IPS-18a (cell line): ENCODE measurements at regions not wholly inside any gene's neighbourhood (a gene's known extent, or its start where the extent isn't known, plus 50 kb on each side); places are given as distances from the start of the nearest gene placed in this dataset.
"Not testable (repeated sequence)": the region's sequence is repeated elsewhere in the genome, so short reads cannot be mapped to it uniquely, and the experiment has no call there.

Source experiments
- H3K27ac ChIP-seq: one replicate; pipeline ENCODE4 v1.5.1; 2013; ENCODE audit warnings: low read length
- H3K27me3 ChIP-seq: one replicate; pipeline ENCODE4 v1.6.1; 2013; ENCODE audit warnings: mild to moderate bottlenecking, low read length; ENCODE audit not compliant: control insufficient read depth, insufficient read depth
- H3K36me3 ChIP-seq: one replicate; pipeline ENCODE4 v1.6.1; 2013; ENCODE audit warnings: low read depth, low read length; ENCODE audit not compliant: control insufficient read depth
- H3K4me1 ChIP-seq: one replicate; pipeline ENCODE4 v1.6.1; 2013; ENCODE audit warnings: low read depth, low read length; ENCODE audit not compliant: control insufficient read depth
- H3K4me3 ChIP-seq: one replicate; pipeline ENCODE4 v1.5.1; 2013; ENCODE audit warnings: low read length
- H3K9ac ChIP-seq: one replicate; pipeline ENCODE4 v1.6.1; 2013; ENCODE audit warnings: mild to moderate bottlenecking, low read length, moderate library complexity
- H3K9me3 ChIP-seq: one replicate; pipeline ENCODE4 v1.6.1; 2013; ENCODE audit warnings: low read depth, low read length; ENCODE audit not compliant: control insufficient read depth

DNA sequence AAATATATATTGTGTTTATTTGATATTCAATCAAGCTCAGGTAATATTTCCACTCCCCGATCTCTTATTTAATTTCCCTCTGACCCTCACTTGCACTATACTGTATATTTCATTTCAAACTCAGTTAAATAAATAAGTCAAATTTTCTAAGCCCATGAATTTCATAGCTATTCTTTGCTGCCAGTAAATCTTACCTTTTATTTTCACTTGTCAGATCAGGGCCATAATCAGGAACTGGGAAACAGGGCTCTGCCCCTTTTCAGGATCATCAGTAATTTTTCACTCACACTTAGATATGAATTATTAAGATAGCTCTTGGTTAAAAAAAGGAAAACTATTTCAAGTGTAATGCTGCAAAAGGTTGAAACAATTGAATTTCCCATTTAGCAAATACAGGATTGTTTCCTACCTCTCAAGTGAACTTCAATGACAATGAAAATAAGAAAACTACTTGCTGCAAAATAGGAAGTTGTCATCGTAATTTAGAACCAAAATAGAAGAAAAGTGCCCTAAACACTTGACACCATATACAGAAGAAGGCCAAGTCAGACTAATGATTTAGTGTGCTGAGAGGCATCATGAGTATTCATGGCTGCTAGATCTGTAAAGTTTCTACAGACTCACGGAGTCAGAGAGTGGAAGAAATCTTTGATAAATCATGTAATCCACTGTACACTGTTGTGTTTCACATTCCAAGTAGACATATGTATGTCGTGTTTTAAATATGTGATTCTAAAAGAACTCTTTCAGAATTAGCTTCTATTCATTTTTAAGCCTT lies 316.8 kb upstream of the CNTN5 start:
- no peaks in the 10 kb centered on the region for H3K9me3 ChIP-seq
- no peak overlapping the region for H3K27ac ChIP-seq
- H3K36me3 ChIP-seq = no peaks in the 10 kb centered on the region
- H3K4me3 ChIP-seq = no peak overlapping the region
- H3K9ac ChIP-seq = no peak overlapping the region
- H3K27me3 ChIP-seq = no peaks in the 10 kb centered on the region
- H3K4me1 ChIP-seq = no peaks in the 10 kb centered on the region

DNA sequence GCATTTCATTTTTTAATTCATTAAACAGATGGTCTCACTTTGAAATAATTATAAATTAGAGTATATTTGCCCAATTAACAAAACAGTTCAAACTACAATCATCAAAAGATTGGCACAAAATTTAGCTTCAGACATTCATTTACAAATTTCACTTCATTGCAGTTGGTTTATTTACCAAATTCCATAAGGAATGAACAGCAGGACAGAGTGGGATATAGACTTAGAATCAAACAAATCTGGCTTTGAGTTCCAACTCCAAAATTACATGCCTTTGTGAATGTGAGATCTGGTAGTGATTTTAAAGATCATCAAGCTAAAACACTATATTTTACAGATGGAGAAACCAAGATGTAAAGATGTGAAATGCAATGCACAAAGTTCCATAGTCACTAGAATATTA lies 310.7 kb upstream of the CNTN5 start:
- no peaks in the 10 kb centered on the region for H3K36me3 ChIP-seq
- no peak overlapping the region for H3K4me3 ChIP-seq
- no peaks in the 10 kb centered on the region for H3K27me3 ChIP-seq
- H3K9me3 ChIP-seq = peaks cover 2% of the 10 kb centered on the region
- H3K4me1 ChIP-seq = no peaks in the 10 kb centered on the region
- H3K9ac ChIP-seq = no peak overlapping the region
- no peak overlapping the region for H3K27ac ChIP-seq

DNA sequence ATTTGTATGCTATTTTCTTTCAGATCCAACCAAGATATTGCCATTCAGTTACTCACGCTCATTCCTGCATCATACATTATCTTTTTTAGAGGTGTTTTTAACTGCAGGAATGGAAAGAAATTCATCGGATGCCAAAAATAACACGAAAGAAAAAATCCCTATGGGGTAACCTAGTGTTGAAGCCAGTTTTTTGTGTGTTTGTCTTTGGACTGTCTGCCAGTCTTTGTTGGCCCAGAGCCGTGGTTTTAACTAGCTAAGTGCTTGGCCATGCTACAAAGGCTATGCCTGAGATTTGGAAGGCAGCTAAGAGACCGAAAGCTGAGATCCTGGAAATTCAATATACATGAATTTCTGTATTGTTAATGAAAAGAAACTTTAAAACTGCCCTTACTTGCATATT lies 309.8 kb upstream of the CNTN5 start:
- Histone ChIP-seq H3K36me3 (no peaks in the 10 kb centered on the region), H3K9ac (no peak overlapping the region), H3K4me1 (no peaks in the 10 kb centered on the region), H3K27me3 (no peaks in the 10 kb centered on the region), H3K4me3 (no peak overlapping the region), H3K27ac (no peak overlapping the region), H3K9me3 (peaks cover 2% of the 10 kb centered on the region)

DNA sequence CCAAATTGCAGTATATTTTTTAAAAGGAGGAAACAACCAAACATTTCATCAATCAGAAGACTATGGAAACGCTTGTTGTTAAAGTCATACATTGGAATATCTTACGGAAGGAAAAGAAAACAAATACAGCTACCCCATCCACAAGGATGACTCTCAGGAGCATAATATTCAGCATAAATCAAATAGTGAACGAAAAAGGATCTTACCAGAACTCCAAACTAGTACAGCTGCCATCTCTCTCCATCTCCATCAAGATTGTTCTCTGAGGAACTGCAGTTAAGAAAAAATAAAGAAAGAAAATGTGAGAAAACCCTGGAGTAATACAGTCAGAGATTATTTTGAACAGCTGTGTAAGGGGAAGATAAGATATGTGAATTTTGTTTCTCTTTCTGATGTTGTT lies 299.8 kb upstream of the CNTN5 start:
- no peak overlapping the region for H3K4me3 ChIP-seq
- H3K27ac ChIP-seq = no peak overlapping the region
- no peaks in the 10 kb centered on the region for H3K4me1 ChIP-seq
- H3K9me3 ChIP-seq = no peaks in the 10 kb centered on the region
- H3K27me3 ChIP-seq = no peaks in the 10 kb centered on the region
- H3K36me3 ChIP-seq = no peaks in the 10 kb centered on the region
- H3K9ac ChIP-seq = no peak overlapping the region

DNA sequence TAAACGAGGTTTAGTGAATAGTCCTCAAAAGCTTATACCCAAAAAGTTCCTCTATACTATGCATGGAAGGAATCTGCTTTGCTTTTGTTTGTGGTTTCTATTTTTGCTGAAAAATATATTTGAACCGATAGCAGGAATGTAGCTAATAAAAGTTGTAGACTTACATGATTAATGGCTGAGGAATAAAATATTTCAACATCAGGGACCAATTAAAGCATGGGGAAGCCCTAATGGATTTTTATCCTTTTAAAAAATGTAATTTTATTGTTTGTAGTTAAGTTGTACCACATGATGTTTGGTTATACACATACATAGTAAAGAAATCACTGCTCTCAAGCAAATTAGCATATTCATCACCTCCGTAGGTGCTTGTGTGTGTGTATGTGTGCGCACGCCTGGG lies 295.3 kb upstream of the CNTN5 start:
- no peak overlapping the region for H3K4me3 ChIP-seq
- H3K4me1 ChIP-seq = no peaks in the 10 kb centered on the region
- H3K27ac ChIP-seq = no peak overlapping the region
- H3K36me3 ChIP-seq = no peaks in the 10 kb centered on the region
- H3K27me3 ChIP-seq = no peaks in the 10 kb centered on the region
- H3K9me3 ChIP-seq = no peaks in the 10 kb centered on the region
- H3K9ac ChIP-seq = no peak overlapping the region

DNA sequence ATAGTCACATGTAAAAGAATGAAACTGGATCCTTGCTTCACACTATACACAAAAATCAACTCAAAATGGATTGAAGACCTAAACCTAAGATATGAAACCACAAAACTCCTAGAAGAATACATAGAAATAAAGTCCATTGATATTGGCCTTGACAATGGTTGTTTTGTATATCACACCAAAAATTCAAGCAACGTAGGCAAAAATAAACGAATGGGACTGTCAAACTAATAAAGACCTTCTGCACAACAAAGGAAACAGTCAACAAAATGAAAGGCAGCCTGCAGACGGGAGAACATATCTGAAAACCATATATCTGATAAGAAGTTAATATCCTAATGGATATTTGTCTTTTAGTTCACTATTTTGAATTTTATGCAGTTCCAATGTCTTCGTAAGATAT lies 292.3 kb upstream of the CNTN5 start:
- no peak overlapping the region for H3K27ac ChIP-seq

DNA sequence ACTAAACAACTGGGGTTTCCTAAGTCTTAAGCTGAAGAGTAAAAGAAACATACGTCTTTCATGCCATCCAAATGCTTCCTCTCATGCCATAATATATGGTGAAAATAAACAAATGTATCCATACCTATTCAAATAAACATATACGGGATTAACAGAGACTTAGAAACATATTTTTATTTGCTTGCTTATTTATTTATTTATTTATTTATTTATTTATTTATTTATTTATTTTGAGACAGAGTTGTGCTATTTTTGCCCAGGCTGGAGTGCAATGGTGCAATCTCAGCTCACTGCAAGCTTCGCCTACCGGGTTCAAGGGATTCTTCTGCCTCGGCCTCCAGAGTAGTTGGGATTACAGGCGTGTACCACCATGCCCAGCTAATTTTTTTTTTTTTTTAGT lies 291.6 kb upstream of the CNTN5 start:
- no peaks in the 10 kb centered on the region for H3K36me3 ChIP-seq
- H3K4me3 ChIP-seq = no peak overlapping the region
- no peaks in the 10 kb centered on the region for H3K4me1 ChIP-seq
- H3K27me3 ChIP-seq = no peaks in the 10 kb centered on the region
- H3K9me3 ChIP-seq = no peaks in the 10 kb centered on the region
- H3K9ac ChIP-seq = no peak overlapping the region
- H3K27ac ChIP-seq = no peak overlapping the region

More for the DNA sequence above, 292.3 kb upstream of the CNTN5 start:
- H3K36me3 ChIP-seq = no peaks in the 10 kb centered on the region
- H3K4me3 ChIP-seq = no peak overlapping the region
- H3K9me3 ChIP-seq = no peaks in the 10 kb centered on the region
- H3K4me1 ChIP-seq = no peaks in the 10 kb centered on the region
- H3K9ac ChIP-seq = no peak overlapping the region
- H3K27me3 ChIP-seq = no peaks in the 10 kb centered on the region

DNA sequence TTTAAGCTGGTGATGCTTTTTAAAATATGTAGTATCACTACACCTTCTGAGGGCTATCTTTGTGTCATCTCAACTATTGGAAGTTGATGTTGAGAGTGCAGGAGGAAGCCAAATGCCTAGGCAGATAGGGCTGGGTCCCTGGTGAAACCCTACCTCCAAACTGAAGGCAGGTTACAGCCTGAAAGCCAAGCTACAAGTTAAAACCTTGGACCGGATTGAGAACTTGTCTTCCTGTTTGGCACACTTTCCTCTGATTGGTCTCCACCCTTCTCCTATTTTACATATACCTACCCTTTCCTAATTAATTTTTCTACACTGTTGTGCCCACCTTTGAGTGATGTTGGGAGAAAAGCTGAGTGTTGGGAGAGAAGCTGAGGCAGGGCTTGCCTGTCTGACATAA lies 287.8 kb upstream of the CNTN5 start:
- Histone ChIP-seq H3K27ac (no peak overlapping the region), H3K9ac (no peak overlapping the region), H3K4me3 (no peak overlapping the region), H3K36me3 (no peaks in the 10 kb centered on the region), H3K27me3 (no peaks in the 10 kb centered on the region), H3K9me3 (no peaks in the 10 kb centered on the region), H3K4me1 (no peaks in the 10 kb centered on the region)

DNA sequence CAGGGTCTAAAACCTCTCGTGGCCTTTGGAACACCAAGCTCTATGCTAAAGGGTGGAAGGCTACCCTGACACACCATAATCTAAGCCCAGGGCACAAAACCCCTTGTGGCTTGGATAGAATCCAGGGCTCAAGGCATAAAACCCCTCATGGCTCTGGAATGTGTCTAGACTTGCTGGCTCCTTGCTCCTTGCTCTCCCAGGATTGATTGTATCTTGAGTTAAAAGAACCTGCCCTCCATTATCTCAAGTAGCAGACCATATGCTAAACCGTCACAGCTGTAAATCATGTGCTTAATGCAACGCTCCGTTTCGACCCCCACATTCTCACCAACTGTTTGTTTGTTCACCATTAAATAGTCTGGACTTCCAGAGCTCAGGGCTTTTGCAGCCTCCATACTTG lies 287.4 kb upstream of the CNTN5 start:
- H3K9me3 ChIP-seq, H3K27ac ChIP-seq, H3K36me3 ChIP-seq, H3K4me3 ChIP-seq, H3K27me3 ChIP-seq, H3K4me1 ChIP-seq, H3K9ac ChIP-seq: not testable (repeated sequence)

DNA sequence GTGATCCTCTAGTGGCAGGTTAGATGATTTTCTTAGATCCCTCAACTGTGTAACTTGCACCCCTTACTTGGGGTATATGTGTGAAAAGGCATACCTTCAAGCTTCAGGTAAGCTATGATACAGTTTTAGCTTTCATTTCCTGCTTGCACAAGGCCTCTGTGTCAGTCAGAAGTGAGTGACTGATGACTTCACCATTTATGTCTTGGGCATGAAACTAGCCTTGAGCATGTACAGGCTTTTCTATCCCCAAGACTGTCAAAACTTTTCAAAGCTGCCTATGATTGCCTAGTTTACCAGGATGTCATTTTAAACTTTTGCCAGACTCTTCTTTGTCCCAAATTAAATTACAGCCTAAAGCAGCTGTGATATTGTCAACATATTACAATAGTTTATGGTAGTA lies 286.1 kb upstream of the CNTN5 start:
- Histone ChIP-seq H3K9ac (no peak overlapping the region), H3K36me3 (no peaks in the 10 kb centered on the region), H3K4me3 (no peak overlapping the region), H3K27ac (no peak overlapping the region), H3K9me3 (no peaks in the 10 kb centered on the region), H3K27me3 (no peaks in the 10 kb centered on the region), H3K4me1 (no peaks in the 10 kb centered on the region)

DNA sequence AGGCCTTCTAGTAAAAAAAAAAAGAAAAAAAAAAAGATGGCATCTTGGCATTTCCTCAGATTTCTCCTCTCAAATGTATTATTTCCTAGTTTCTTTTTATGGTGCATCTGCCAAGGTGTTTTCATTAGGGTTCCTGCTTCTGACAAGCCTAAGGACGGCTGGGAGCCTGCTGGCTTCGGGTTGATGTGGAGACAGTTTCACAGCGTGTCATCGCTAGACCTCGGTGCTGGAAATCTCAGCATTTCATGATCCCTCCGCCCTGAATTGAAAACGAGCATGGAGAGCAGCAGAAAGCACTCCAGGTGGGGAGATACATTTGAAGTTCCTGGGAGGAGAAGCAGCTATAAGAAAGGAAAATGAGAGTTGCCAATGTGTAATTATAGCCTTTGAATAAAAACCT lies 283.9 kb upstream of the CNTN5 start:
- Histone ChIP-seq H3K27me3 (no peaks in the 10 kb centered on the region), H3K9me3 (no peaks in the 10 kb centered on the region), H3K9ac (no peak overlapping the region), H3K27ac (no peak overlapping the region), H3K4me1 (no peaks in the 10 kb centered on the region), H3K4me3 (no peak overlapping the region), H3K36me3 (no peaks in the 10 kb centered on the region)

DNA sequence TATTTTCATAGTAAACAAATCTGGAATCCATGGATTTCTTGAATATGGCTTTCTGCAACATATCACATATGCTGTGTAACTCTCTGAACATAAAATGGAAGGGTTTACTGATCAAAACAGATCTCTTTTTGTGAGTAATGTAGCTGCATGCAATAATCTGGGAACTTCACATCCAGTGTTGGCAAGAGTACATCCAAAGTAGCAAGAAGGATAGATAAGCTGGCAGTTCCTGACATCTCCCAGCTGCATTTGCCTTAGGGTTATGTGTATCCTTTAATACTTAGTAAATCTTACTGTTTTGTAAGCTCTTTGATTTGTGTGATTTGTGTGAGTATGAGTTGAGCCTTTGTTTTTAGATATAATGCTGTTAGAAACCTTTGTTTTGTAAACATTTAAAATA lies 280.4 kb upstream of the CNTN5 start:
- Histone ChIP-seq H3K27me3 (no peaks in the 10 kb centered on the region), H3K9me3 (no peaks in the 10 kb centered on the region), H3K36me3 (no peaks in the 10 kb centered on the region), H3K4me1 (no peaks in the 10 kb centered on the region), H3K4me3 (no peak overlapping the region), H3K9ac (no peak overlapping the region), H3K27ac (no peak overlapping the region)
